DOHH2 (cell line): ENCODE measurements at regions not wholly inside any gene's neighbourhood (a gene's known extent, or its start where the extent isn't known, plus 50 kb on each side); places are given as distances from the start of the nearest gene placed in this dataset.

Experiments used
- H3F3A ChIP-seq: fragments of 200-600 bp; sonication (generic), shearing (Covaris generic); 2 replicates; pipeline ENCODE4 v1.6.0; 2016; ENCODE audit warnings: antibody characterized with exemption, mild to moderate bottlenecking; ENCODE audit not compliant: control insufficient read depth, insufficient read depth
- H3K27ac ChIP-seq: fragments of 200-600 bp; sonication (generic); 2 replicates; pipeline ENCODE4 v1.5.1; 2014; ENCODE audit warnings: low read depth, mild to moderate bottlenecking, low read length, moderate library complexity
- H3K27me3 ChIP-seq: fragments of 200-600 bp; sonication (generic); 2 replicates; pipeline ENCODE4 v1.6.1; 2014; ENCODE audit warnings: mild to moderate bottlenecking, low read length, mixed read lengths; ENCODE audit not compliant: control insufficient read depth
- H3K36me3 ChIP-seq: fragments of 200-600 bp; sonication (generic); 2 replicates; pipeline ENCODE4 v1.6.1; 2014; ENCODE audit warnings: mild to moderate bottlenecking, low read length, moderate library complexity, mixed read lengths; ENCODE audit not compliant: control insufficient read depth
- H3K4me1 ChIP-seq: fragments of 200-600 bp; sonication (generic); 2 replicates; pipeline ENCODE4 v1.6.1; 2014; ENCODE audit warnings: mild to moderate bottlenecking, low read length, mixed read lengths; ENCODE audit not compliant: control insufficient read depth
- H3K4me2 ChIP-seq: fragments of 200-600 bp; sonication (generic); 2 replicates; pipeline ENCODE4 v1.6.0; 2014; ENCODE audit warnings: mild to moderate bottlenecking, low read length, moderate library complexity
- H3K4me3 ChIP-seq: fragments of 200-600 bp; sonication (generic); 2 replicates; pipeline ENCODE4 v1.5.1; 2014; ENCODE audit warnings: mild to moderate bottlenecking, low read length, mixed read lengths
- H3K79me2 ChIP-seq: fragments of 200-600 bp; sonication (generic); 2 replicates; pipeline ENCODE4 v1.6.1; 2014; ENCODE audit warnings: mild to moderate bottlenecking, low read length, mixed read lengths; ENCODE audit not compliant: control insufficient read depth
- H3K9me2 ChIP-seq: fragments of 200-600 bp; sonication (generic); replicated peaks from 2 replicates; pipeline ENCODE4 v1.6.1; 2014; ENCODE audit warnings: mild to moderate bottlenecking, low read length, mixed read lengths; ENCODE audit not compliant: control insufficient read depth
- H3K9me3 ChIP-seq: fragments of 200-600 bp; sonication (generic); 2 replicates; pipeline ENCODE4 v1.6.1; 2014; ENCODE audit warnings: antibody characterized with exemption, low read length, mixed read lengths; ENCODE audit not compliant: control insufficient read depth, insufficient read depth
- H4K20me1 ChIP-seq: fragments of 200-600 bp; sonication (generic); 2 replicates; pipeline ENCODE4 v1.6.0; 2014; ENCODE audit warnings: low read depth, mild to moderate bottlenecking, antibody characterized with exemption, low read length, moderate library complexity; ENCODE audit not compliant: control insufficient read depth, insufficient read depth
- EZH2phosphoT487 ChIP-seq: fragments of 200-600 bp; sonication (generic); IDR thresholded peaks from 2 replicates; pipeline ENCODE4 v1.6.1; 2017; ENCODE audit warnings: borderline replicate concordance, mild to moderate bottlenecking, antibody characterized with exemption, low read length, moderate library complexity, mixed read lengths
- TF ChIP-seq, protein P1 (sequence below): fragments of 200-600 bp; sonication (generic); IDR thresholded peaks from one replicate; pipeline ENCODE4 v1.5.1; 2014; ENCODE audit warnings: antibody characterized with exemption, mild to moderate bottlenecking, low read depth, low read length; ENCODE audit not compliant: poor library complexity, severe bottlenecking

DNA sequence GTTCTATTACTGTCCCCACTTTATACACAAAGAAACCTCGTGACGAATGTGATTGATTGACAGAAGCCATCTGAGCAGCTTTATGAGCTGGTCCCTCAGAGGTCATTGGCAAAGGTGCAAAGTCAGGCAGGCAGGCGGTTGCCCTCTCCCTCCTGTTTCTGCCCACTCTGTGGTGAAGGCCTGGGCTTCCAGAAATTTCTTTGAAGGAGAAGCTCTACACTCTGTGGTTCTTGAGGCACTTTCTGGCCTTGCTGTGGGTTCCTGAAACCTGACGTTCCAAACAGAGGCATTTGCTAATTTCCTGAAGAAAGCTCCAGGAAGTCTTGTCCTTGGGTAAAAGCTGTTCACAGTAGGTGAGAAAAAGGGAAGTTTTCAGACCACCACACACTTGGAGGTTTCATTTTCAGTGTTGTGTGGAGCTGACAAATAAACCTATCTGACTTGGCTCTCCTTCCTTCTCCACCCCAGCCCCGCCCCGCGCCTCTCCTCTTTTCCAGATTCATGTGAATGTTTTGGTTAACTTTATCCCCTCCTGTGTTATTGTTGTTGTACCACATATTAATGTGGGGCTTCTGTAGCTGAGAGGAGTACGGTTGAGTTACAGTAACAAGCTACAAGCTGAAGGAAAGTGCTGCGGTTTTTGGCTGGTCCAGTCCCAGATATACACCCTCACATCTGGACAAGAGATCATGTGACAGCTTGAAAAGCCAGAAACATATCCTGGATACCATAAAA is 274.1 kb downstream of the CLIC5 start:
- Histone ChIP-seq H3K4me2 (no peak overlapping the region), H3K4me1 (peaks cover 7% of the 10 kb centered on the region; the same call in 1 of the 2 replicates), H3K36me3 (no peaks in the 10 kb centered on the region), H3K79me2 (no peaks in the 10 kb centered on the region), H4K20me1 (no peaks in the 10 kb centered on the region), H3K9me3 (no peaks in the 10 kb centered on the region), H3K27me3 (peaks cover 9% of the 10 kb centered on the region), H3F3A (no peaks in the 10 kb centered on the region), H3K9me2 (no peaks in the 10 kb centered on the region), H3K4me3 (no peak overlapping the region), H3K27ac (no peak overlapping the region)
- TF ChIP-seq, protein P1, sequence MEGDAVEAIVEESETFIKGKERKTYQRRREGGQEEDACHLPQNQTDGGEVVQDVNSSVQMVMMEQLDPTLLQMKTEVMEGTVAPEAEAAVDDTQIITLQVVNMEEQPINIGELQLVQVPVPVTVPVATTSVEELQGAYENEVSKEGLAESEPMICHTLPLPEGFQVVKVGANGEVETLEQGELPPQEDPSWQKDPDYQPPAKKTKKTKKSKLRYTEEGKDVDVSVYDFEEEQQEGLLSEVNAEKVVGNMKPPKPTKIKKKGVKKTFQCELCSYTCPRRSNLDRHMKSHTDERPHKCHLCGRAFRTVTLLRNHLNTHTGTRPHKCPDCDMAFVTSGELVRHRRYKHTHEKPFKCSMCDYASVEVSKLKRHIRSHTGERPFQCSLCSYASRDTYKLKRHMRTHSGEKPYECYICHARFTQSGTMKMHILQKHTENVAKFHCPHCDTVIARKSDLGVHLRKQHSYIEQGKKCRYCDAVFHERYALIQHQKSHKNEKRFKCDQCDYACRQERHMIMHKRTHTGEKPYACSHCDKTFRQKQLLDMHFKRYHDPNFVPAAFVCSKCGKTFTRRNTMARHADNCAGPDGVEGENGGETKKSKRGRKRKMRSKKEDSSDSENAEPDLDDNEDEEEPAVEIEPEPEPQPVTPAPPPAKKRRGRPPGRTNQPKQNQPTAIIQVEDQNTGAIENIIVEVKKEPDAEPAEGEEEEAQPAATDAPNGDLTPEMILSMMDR = no peak

DNA sequence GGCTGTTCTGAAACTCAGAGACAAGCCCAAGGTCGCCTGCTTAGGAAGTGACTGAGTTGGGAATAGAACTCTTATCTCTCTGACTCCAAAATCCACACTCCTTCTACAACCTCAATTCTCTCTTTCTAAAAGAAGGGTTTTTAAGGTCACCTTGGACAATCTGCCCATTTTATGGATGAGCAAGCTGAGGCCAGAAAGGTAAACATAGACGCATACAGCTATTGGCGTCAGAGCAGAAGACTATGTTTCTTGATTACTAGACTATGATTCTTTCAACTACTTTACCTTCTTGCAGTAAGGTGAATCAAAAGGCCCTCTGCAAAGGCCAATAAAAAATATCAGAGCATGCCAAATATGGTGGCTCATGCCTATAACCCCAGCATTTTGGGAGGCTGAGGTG is 276.6 kb downstream of the CLIC5 start:
- H4K20me1 ChIP-seq = no peaks in the 10 kb centered on the region
- H3K27me3 ChIP-seq = peaks cover 14% of the 10 kb centered on the region
- peaks cover 7% of the 10 kb centered on the region; the same call in 1 of the 2 replicates for H3K4me1 ChIP-seq
- no peak overlapping the region for H3K27ac ChIP-seq
- no peak overlapping the region for H3K4me2 ChIP-seq
- H3K9me3 ChIP-seq = no peaks in the 10 kb centered on the region
- no peak overlapping the region for H3K4me3 ChIP-seq
- H3F3A ChIP-seq = no peaks in the 10 kb centered on the region
- TF ChIP-seq EZH2phosphoT487 = no peak
- TF ChIP-seq, protein P1 = no peak
- H3K9me2 ChIP-seq = no peaks in the 10 kb centered on the region
- no peaks in the 10 kb centered on the region for H3K79me2 ChIP-seq
- H3K36me3 ChIP-seq = no peaks in the 10 kb centered on the region

DNA sequence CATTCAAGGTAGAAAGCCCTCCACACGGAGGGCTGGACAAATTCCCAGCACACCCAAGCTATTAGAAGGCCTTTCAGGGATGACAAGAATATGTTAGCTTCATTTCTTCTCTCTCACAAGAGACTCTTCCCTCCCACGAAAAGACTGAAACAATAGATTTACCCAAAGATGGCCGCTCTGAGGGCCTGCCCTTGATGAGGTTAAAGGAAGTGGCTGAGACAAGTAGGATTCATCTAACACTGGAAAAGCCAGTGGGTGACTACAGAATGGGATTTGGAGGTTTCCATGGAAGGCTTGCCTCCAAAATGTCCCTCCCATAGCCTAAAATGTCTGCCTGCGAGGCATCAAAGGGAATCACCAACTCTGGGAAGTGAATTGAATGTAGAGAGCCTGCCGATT is 277.6 kb downstream of the CLIC5 start:
- Histone ChIP-seq H4K20me1 (no peaks in the 10 kb centered on the region), H3K4me3 (no peak overlapping the region), H3K9me2 (no peaks in the 10 kb centered on the region), H3K27me3 (peaks cover 14% of the 10 kb centered on the region), H3K36me3 (no peaks in the 10 kb centered on the region), H3K79me2 (no peaks in the 10 kb centered on the region), H3K4me1 (peaks cover 7% of the 10 kb centered on the region; the same call in 1 of the 2 replicates), H3F3A (no peaks in the 10 kb centered on the region), H3K9me3 (no peaks in the 10 kb centered on the region), H3K4me2 (no peak overlapping the region), H3K27ac (no peak overlapping the region)
- no peak for TF ChIP-seq EZH2phosphoT487
- TF ChIP-seq, protein P1 = no peak
